GM12874 (cell line): ENCODE measurements at regions not wholly inside any gene's neighbourhood (a gene's known extent, or its start where the extent isn't known, plus 50 kb on each side); places are given as distances from the start of the nearest gene placed in this dataset.
A peak's percentile ranks its signal among the peaks of the same experiment; 100 is the strongest.

Experiments used
- TF ChIP-seq, protein P1 (sequence below): IDR thresholded peaks from 2 replicates; pipeline ENCODE4 v1.5.1; 2011; ENCODE audit warnings: low read depth, mild to moderate bottlenecking, control low read depth, low read length, moderate library complexity; ENCODE audit not compliant: insufficient read depth

DNA sequence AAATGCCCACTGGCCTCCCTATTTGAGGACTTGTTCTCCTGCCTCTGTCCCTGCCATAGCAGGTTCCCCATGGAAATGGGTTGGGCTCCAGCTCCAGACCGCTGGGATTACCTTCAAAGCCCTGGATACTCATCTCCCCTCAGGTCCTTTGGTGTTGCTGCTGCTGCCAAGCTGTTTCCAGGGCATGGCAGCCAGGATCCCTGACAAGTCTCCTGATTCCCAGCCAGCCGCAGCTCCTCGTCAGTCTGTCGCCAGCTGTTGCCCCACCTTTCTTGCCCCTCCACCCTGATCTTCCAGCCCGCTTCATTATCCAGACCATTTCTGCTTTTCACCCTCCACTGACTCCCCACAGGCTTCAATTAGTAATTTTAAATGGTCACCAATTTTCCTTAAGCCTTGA, 68.3 kb upstream of the KCND3 start:
- TF ChIP-seq, protein P1, sequence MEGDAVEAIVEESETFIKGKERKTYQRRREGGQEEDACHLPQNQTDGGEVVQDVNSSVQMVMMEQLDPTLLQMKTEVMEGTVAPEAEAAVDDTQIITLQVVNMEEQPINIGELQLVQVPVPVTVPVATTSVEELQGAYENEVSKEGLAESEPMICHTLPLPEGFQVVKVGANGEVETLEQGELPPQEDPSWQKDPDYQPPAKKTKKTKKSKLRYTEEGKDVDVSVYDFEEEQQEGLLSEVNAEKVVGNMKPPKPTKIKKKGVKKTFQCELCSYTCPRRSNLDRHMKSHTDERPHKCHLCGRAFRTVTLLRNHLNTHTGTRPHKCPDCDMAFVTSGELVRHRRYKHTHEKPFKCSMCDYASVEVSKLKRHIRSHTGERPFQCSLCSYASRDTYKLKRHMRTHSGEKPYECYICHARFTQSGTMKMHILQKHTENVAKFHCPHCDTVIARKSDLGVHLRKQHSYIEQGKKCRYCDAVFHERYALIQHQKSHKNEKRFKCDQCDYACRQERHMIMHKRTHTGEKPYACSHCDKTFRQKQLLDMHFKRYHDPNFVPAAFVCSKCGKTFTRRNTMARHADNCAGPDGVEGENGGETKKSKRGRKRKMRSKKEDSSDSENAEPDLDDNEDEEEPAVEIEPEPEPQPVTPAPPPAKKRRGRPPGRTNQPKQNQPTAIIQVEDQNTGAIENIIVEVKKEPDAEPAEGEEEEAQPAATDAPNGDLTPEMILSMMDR, result no peak

DNA sequence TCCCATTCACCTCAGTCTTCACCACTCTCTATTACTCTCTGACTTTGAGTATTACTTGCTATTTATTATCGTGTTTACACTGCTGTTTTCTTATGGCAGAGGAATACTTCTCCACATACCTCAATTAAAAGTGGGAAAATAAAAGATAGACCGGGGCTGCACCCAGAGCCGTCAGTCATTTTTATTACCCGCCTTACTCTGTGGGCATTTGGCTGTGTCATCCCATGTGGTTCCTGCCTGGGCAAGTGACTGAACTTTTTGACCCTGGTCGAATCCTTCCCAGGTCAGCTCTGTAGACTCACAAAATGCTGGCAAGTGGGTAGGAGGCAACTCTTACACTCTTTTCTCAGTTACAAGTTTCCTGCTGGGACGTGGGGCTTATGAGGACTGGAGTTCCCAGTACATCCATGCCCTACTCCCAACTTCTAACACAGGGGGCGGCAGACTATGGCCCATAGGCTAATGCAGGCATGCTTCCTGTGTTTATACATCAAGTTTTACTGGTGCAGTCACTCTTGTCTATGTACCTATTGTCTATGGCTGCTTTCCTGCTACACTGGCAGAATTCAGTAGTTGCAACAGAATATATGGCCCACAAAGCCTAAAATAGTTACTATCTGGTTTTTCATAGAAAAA, 69.5 kb upstream of the KCND3 start:
- TF ChIP-seq, protein P1, result 0 out of 2 replicates have a peak, but pooled peaks have one; percentile 8

DNA sequence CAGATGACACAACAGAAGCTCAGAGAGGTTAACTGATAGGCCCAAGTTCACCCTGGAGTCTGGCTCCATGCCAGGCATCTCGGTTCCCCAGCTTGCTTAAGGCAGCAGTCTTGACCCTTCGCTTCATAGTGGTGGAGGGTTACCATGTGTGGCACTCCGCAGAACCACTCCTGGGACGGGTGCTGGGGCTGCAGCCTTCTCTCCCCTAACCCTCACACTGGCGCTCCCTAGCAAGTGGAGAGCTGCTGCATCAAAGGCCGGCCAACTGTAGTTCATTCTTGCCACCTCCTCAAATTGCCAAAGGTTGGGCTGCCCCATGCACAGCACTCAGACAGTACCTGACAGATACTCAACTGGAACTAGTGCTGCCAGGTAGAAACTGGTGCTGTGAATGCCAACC, 70.2 kb upstream of the KCND3 start:
- TF ChIP-seq, protein P1, result no peak

DNA sequence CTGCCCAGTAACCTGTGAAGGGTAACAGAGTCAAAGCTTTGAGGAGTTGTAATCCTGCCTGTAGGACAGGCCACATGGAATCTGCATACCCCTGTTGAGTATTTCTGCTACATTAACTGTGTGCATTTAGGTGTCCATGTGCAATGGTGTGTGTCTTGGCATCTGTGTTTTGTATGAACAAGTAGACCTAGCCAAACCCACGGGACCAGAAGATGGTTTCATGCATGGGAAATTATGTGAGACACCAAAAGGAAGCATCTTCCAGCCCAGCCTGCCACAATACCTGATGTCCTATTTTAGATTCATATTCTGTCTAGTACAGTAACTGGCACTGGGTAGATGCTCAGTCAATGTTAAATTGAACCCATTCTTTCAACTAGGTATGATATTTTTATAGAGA, 70.8 kb upstream of the KCND3 start:
- TF ChIP-seq, protein P1, result no peak

DNA sequence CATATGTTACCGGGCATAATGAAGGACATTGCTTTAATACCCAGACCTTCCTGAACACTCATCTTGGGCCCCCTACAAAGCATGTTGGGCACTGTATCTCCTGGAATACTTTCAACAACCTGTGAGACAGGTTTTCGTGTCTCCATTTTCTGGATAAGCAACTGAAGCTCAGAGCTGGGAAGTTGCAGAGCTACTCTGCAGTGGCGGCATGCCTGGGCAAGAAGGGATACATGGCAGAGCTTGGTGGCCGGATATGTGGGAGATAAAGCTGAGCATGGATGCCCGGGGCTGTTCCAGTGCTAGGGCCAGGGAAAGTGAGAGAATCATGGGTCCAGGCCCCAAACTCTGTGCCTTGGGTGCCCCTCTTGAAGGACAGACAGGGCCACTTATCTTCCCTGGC, 71.6 kb upstream of the KCND3 start:
- TF ChIP-seq, protein P1, result no peak

DNA sequence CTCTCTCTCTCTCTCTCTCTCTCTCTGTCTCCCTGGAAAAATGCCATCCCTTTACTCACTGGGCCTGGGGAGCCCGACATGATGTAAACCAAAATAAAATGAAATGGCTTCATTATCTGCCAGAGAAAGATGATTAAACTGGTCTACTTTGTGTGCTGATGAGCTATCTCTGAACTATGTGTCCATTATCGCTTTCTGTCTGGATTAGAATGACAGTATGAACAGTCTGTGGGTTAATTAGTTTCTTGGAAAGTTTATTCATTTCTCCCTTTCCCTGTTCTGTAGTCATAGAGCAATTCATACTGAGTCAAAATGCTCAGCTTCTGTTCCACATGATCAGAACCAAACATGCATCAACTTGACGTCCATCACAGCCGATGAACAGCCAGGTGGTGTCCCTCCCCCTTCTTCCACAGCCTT, 72.4 kb upstream of the KCND3 start:
- TF ChIP-seq, protein P1, result no peak

DNA sequence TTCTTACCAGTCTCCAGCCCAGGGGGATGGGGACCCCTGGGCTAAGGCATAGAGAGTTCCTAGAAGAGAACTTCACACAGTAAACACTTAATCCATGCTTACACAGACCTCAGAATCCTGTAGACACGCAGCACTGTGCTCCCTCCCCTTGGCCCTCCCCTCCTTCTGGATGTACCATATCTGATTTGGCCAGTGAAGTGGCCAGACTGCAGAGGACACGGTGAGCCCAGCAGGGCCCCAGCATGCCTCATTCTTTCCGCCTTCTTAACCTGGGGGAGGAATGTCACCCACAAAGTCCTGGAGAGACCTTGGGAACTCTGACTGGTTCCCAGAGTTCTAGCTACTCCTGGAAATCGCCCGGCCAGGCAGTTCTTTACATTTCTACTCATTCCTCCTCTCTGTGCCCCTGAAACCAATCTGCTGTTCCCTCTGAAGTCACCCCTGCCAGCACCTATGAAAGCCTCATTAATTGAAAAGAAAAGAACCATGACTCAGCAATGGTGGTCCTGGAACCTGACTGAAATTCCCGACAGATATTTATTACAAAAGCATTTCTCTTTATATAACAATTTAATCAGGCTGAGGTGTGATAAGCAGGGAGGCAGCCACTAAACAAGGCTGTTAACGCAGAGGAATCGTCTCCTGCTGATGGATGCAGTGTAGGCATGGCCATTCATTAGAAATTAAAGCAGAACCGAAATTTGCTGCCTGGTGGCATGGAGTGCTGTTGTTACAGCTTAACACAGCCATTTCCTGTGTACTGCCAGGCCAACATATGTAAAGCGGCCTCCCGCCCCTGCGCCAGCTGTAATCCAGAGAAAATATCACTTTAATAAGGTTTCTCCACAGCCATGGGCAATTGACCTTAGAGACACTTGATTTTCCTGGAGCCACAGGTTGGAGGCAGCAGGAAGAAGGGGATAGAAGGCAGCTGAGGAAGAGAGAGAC, 74.6 kb upstream of the KCND3 start:
- TF ChIP-seq, protein P1, result no peak
